ENCODE measurements at regions not wholly inside any gene's neighbourhood (a gene's known extent, or its start where the extent isn't known, plus 50 kb on each side); places are given as distances from the start of the nearest gene placed in this dataset.
A peak's percentile ranks its signal among the peaks of the same experiment; 100 is the strongest.

DNA sequence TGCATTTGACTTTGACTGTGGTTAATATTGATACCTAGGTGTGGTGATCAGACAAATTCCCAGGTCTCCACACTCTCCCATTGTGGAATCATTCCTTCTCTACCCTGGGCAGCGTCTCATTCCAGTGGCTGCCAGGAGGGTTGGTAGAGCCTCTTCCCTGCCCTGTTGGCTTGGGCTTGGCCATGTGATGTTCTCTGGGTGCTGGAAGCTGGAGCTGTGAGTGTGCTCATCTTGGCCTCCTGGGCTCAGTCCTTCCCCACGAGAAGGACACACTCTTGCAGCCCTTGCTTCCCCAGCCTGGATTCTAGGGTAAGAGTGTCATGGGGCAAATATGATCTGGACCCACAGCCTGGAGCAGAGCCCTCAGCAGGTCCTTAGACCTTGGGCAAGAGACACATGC is 167.2 kb upstream of the IRX4 start:
- no peaks in the 10 kb centered on the region for H3K79me2 ChIP-seq (ENCODE audit: control insufficient read depth in 1 of 2, insufficient read depth in 2 of 2, low read length in 2 of 2)
- 47% methylated on average over 2 of the region's 2 CpGs; no CpG with 5 or more reads in 1 of the 2 experiments for WGBS, 2 experiments (ENCODE audit: extremely low coverage in 1 of 2, insufficient coverage in 1 of 2, insufficient read length in 1 of 2, insufficient replicate concordance in 2 of 2, low coverage in 1 of 2, low lambda C conversion rate in 2 of 2, missing lambda C conversion rate in 1 of 2)
- H3K79me1 ChIP-seq (ENCODE audit: low read depth, low read length) = no peaks in the 10 kb centered on the region
- H3K4me1 ChIP-seq (replicated peaks in 1 of 4; ENCODE audit: control insufficient read depth in 3 of 4, insufficient read depth in 4 of 4, low read length in 3 of 4) = no peaks in the 10 kb centered on the region; a peak in 1 of 7 replicates
- H4K20me1 ChIP-seq (replicated peaks in 1 of 2; ENCODE audit: control insufficient read depth in 1 of 2, insufficient read depth in 2 of 2, low read length in 2 of 2) = no peaks in the 10 kb centered on the region
- no peak overlapping the region for H3K56ac ChIP-seq (replicated peaks; ENCODE audit: insufficient read length, low read depth, low read length)
- H3K27me3 ChIP-seq (replicated peaks in 1 of 4; ENCODE audit: control insufficient read depth in 3 of 4, extremely low read depth in 1 of 4, insufficient read depth in 3 of 4, low read length in 3 of 4) = no peaks in the 10 kb centered on the region
- no peak overlapping the region for H2BK5ac ChIP-seq (ENCODE audit: low read depth, low read length)
- H2BK120ac ChIP-seq (replicated peaks; ENCODE audit: low read depth, low read length) = no peak overlapping the region
- H4K5ac ChIP-seq (ENCODE audit: insufficient read length, low read depth, low read length) = no peak overlapping the region
- H3K4me3 ChIP-seq (ENCODE audit: extremely low read depth in 1 of 4, insufficient read depth in 2 of 4, low read depth in 3 of 4, low read length in 4 of 4) = no peak overlapping the region
- H3K14ac ChIP-seq (ENCODE audit: insufficient read length) = no peak overlapping the region
- ChIA-PET CTCF (ENCODE audit: partially characterized antibody) (interaction anchor here (1.5 kb wide), 1 partner anchor 10 kb away, joined by 5 read pairs; no protein-coding TSS in a partner anchor), POLR2A (ENCODE audit: partially characterized antibody) (no interaction called here)
- H3K36me3 ChIP-seq (ENCODE audit: control insufficient read depth in 2 of 4, insufficient read depth in 4 of 4, low read length in 3 of 4) = no peaks in the 10 kb centered on the region
- no peak overlapping the region for H3K4ac ChIP-seq (replicated peaks; ENCODE audit: insufficient read length, low read depth, low read length)
- no peak overlapping the region for H3K27ac ChIP-seq (ENCODE audit: low read depth, low read length)
- H2BK12ac ChIP-seq (ENCODE audit: low read depth, low read length) = no peak overlapping the region
- H2BK15ac ChIP-seq (ENCODE audit: low read length) = no peak overlapping the region
- DNase-seq (ENCODE audit: low read depth in 1 of 2, low spot score in 2 of 2) (peak in 1 of 2 experiments; percentile 7), FAIRE-seq (no peak)
- no peaks in the 10 kb centered on the region for H3K9me3 ChIP-seq (ENCODE audit: insufficient read depth in 2 of 2, low read depth in 1 of 2, low read length in 1 of 2)
- H2AFZ ChIP-seq (ENCODE audit: low read length) = no peak overlapping the region
- TF ChIP-seq, protein P1, sequence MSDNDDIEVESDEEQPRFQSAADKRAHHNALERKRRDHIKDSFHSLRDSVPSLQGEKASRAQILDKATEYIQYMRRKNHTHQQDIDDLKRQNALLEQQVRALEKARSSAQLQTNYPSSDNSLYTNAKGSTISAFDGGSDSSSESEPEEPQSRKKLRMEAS (IDR thresholded peaks at IDR 0.05) = no peak
- no peak for TF ChIP-seq POLR2AphosphoS5 (IDR thresholded peaks at IDR 0.05; ENCODE audit: low read depth, low read length)
- TF ChIP-seq, protein P2, sequence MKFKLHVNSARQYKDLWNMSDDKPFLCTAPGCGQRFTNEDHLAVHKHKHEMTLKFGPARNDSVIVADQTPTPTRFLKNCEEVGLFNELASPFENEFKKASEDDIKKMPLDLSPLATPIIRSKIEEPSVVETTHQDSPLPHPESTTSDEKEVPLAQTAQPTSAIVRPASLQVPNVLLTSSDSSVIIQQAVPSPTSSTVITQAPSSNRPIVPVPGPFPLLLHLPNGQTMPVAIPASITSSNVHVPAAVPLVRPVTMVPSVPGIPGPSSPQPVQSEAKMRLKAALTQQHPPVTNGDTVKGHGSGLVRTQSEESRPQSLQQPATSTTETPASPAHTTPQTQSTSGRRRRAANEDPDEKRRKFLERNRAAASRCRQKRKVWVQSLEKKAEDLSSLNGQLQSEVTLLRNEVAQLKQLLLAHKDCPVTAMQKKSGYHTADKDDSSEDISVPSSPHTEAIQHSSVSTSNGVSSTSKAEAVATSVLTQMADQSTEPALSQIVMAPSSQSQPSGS (IDR thresholded peaks at IDR 0.05; ENCODE audit: low read length) = no peak
- no peak for TF ChIP-seq CREB1 (IDR thresholded peaks at IDR 0.05)
- no peak for TF ChIP-seq RAD21 (IDR thresholded peaks at IDR 0.05 in 1 of 2, conservative IDR thresholded peaks at IDR 0.05 in 1 of 2; ENCODE audit: low read depth in 2 of 2, low read length in 2 of 2)
- no peak for TF ChIP-seq SIX5 (IDR thresholded peaks at IDR 0.05; ENCODE audit: low read depth, low read length)
- no peak for TF ChIP-seq KDM4A (IDR thresholded peaks at IDR 0.05; ENCODE audit: low read depth, low read length, severe bottlenecking)
- no peak for TF ChIP-seq TAF1 (IDR thresholded peaks at IDR 0.05; ENCODE audit: low read depth, low read length)
- no peaks in the 10 kb centered on the region for H3K23me2 ChIP-seq (ENCODE audit: low read depth, low read length)
- H2AK5ac ChIP-seq (ENCODE audit: low read depth, low read length) = no peak overlapping the region
- H3K18ac ChIP-seq (ENCODE audit: extremely low read depth, low read length) = no peak overlapping the region
- no peak overlapping the region for H3K23ac ChIP-seq (ENCODE audit: insufficient read length)
- H2BK20ac ChIP-seq (ENCODE audit: low read length) = no peak overlapping the region
- no peak overlapping the region for H4K91ac ChIP-seq (replicated peaks; ENCODE audit: insufficient read length, low read length)
- H3K4me2 ChIP-seq (ENCODE audit: insufficient read depth in 1 of 2, low read depth in 2 of 2, low read length in 2 of 2) = no peak overlapping the region
- no peak overlapping the region for H4K8ac ChIP-seq (ENCODE audit: extremely low read depth, insufficient read depth, low read length)
- H3K9ac ChIP-seq (replicated peaks in 1 of 4; ENCODE audit: extremely low read depth in 1 of 4, low read depth in 3 of 4, low read length in 3 of 4) = no peak overlapping the region

Measured in H1 (cell line).